H1 (cell line): ENCODE measurements at regions not wholly inside any gene's neighbourhood (a gene's known extent, or its start where the extent isn't known, plus 50 kb on each side); places are given as distances from the start of the nearest gene placed in this dataset.

Experiments
- CTCF ChIA-PET: fragments of 300-600 bp; sonication (Branson Sonifier 250); formaldehyde crosslinking; loops from one replicate; lab custom pipeline; 2021; ENCODE audit not compliant: partially characterized antibody; lab: Charles Lee
- POLR2A ChIA-PET: fragments of 300-600 bp; sonication (Branson Sonifier 250); formaldehyde crosslinking; loops from one replicate; lab custom pipeline; 2021; ENCODE audit warnings: inconsistent platforms; ENCODE audit not compliant: partially characterized antibody; lab: Charles Lee
- DNase-seq, 2 experiments: peaks; one replicate each; pipeline versions ENCODE4 v3.0.0 to v3.0.0-alpha.2; 2010 to 2022; ENCODE audit warnings: low spot score in 2 of 2, low read depth in 1 of 2, mixed read lengths in 1 of 2
- FAIRE-seq: peaks from 2 replicates; lab custom pipeline; 2011; peaks lifted over from hg19 to GRCh38; lab: Jason Lieb, UNC
- H2AFZ ChIP-seq: 2 replicates; pipeline ENCODE4 v1.8.1; 2012; ENCODE audit warnings: low read length, inconsistent platforms
- H2AK5ac ChIP-seq: 2 replicates; pipeline ENCODE4 v1.6.1; 2013; ENCODE audit warnings: low read depth, low read length
- H2BK120ac ChIP-seq: replicated peaks from 2 replicates; pipeline ENCODE3; 2013; ENCODE audit warnings: low read depth, low read length, inconsistent platforms
- H2BK12ac ChIP-seq: 2 replicates; pipeline ENCODE4 v1.6.1; 2013; ENCODE audit warnings: low read depth, low read length
- H2BK15ac ChIP-seq: 2 replicates; pipeline ENCODE4 v1.6.1; 2013; ENCODE audit warnings: low read length
- H2BK20ac ChIP-seq: 2 replicates; pipeline ENCODE4 v1.6.1; 2013; ENCODE audit warnings: low read length
- H2BK5ac ChIP-seq: 2 replicates; pipeline ENCODE4 v1.6.1; 2013; ENCODE audit warnings: low read depth, low read length
- H3K14ac ChIP-seq: 2 replicates; pipeline ENCODE4 v1.6.1; 2013; ENCODE audit warnings: inconsistent platforms; ENCODE audit not compliant: insufficient read length
- H3K18ac ChIP-seq: 2 replicates; pipeline ENCODE4 v1.6.1; 2013; ENCODE audit warnings: low read length; ENCODE audit errors: extremely low read depth
- H3K23ac ChIP-seq: 2 replicates; pipeline ENCODE4 v1.6.1; 2013; ENCODE audit warnings: inconsistent platforms; ENCODE audit not compliant: insufficient read length
- H3K23me2 ChIP-seq: 2 replicates; pipeline ENCODE4 v1.6.1; 2013; ENCODE audit warnings: low read depth, low read length
- H3K27ac ChIP-seq: 2 replicates; pipeline ENCODE4 v1.6.1; 2011; ENCODE audit warnings: low read depth, low read length, inconsistent platforms
- H3K27me3 ChIP-seq, 4 experiments: replicated peaks in 1 of 4; 1 replicate in 1 of 4; 2 replicates in 3 of 4; pipeline versions ENCODE4 v1.6.1 to v1.8.1; 2011 to 2013; ENCODE audit warnings: low read length in 3 of 4, mild to moderate bottlenecking in 3 of 4, inconsistent platforms in 2 of 4, mixed read lengths in 2 of 4, moderate library complexity in 1 of 4; ENCODE audit not compliant: control insufficient read depth in 3 of 4, insufficient read depth in 3 of 4; ENCODE audit errors: extremely low read depth in 1 of 4
- H3K36me3 ChIP-seq, 4 experiments: 2 replicates each; pipeline versions ENCODE4 v1.6.1 to v1.8.1; 2011 to 2013; ENCODE audit warnings: mild to moderate bottlenecking in 4 of 4, low read length in 3 of 4, moderate library complexity in 2 of 4, control low read depth in 1 of 4, inconsistent platforms in 1 of 4; ENCODE audit not compliant: insufficient read depth in 4 of 4, control insufficient read depth in 2 of 4
- H3K4ac ChIP-seq: replicated peaks from 2 replicates; pipeline ENCODE3; 2013; ENCODE audit warnings: low read length, low read depth, mixed read lengths, inconsistent platforms; ENCODE audit not compliant: insufficient read length
- H3K4me1 ChIP-seq, 4 experiments: replicated peaks in 1 of 4; 1 replicate in 1 of 4; 2 replicates in 3 of 4; pipeline versions ENCODE4 v1.6.1 to v1.8.1; 2011 to 2013; ENCODE audit warnings: low read length in 3 of 4, inconsistent platforms in 2 of 4, mixed read lengths in 1 of 4; ENCODE audit not compliant: insufficient read depth in 4 of 4, control insufficient read depth in 3 of 4
- H3K4me2 ChIP-seq, 2 experiments: 2 replicates each; pipeline versions ENCODE4 v1.6.1 to v1.8.1; 2011 to 2013; ENCODE audit warnings: low read depth in 2 of 2, low read length in 2 of 2, control low read depth in 1 of 2, inconsistent platforms in 1 of 2, mild to moderate bottlenecking in 1 of 2; ENCODE audit not compliant: insufficient read depth in 1 of 2
- H3K4me3 ChIP-seq, 4 experiments: fragments of 200-600, 300-600 bp in 1 of 4; sonication (generic), shearing (Covaris generic), sonication (Bioruptor Twin) in 1 of 4; 2 replicates each; pipeline versions ENCODE4 v1.5.1 to v1.8.1; 2011 to 2016; ENCODE audit warnings: low read length in 4 of 4, low read depth in 3 of 4, control low read depth in 2 of 4, inconsistent platforms in 2 of 4, mild to moderate bottlenecking in 2 of 4, mixed read lengths in 1 of 4, moderate library complexity in 1 of 4; ENCODE audit not compliant: insufficient read depth in 2 of 4; ENCODE audit errors: extremely low read depth in 1 of 4
- H3K56ac ChIP-seq: replicated peaks from 2 replicates; pipeline ENCODE3; 2013; ENCODE audit warnings: low read depth, mild to moderate bottlenecking, mixed read lengths, low read length, inconsistent platforms; ENCODE audit not compliant: insufficient read length
- H3K79me1 ChIP-seq: 2 replicates; pipeline ENCODE4 v1.6.1; 2013; ENCODE audit warnings: low read depth, low read length, control low read depth
- H3K79me2 ChIP-seq, 2 experiments: 2 replicates each; pipeline versions ENCODE4 v1.6.1 to v1.8.1; 2012 to 2013; ENCODE audit warnings: low read length in 2 of 2, mild to moderate bottlenecking in 2 of 2, inconsistent platforms in 1 of 2; ENCODE audit not compliant: insufficient read depth in 2 of 2, control insufficient read depth in 1 of 2
- H3K9ac ChIP-seq, 4 experiments: replicated peaks in 1 of 4; 1 replicate in 1 of 4; 2 replicates in 3 of 4; pipeline versions ENCODE4 v1.6.1 to v1.8.1; 2011 to 2013; ENCODE audit warnings: low read depth in 3 of 4, low read length in 3 of 4, control low read depth in 2 of 4, mild to moderate bottlenecking in 2 of 4, moderate library complexity in 2 of 4, inconsistent platforms in 1 of 4; ENCODE audit errors: extremely low read depth in 1 of 4
- H3K9me3 ChIP-seq, 2 experiments: 2 replicates each; pipeline versions ENCODE4 v1.6.1 to v1.8.1; 2012 to 2013; ENCODE audit warnings: mild to moderate bottlenecking in 2 of 2, moderate library complexity in 2 of 2, control low read depth in 1 of 2, inconsistent platforms in 1 of 2, low read depth in 1 of 2, low read length in 1 of 2, mixed read lengths in 1 of 2; ENCODE audit not compliant: insufficient read depth in 2 of 2
- H4K20me1 ChIP-seq, 2 experiments: replicated peaks in 1 of 2; 2 replicates each; pipeline versions ENCODE3 to v1.8.1; 2011 to 2013; ENCODE audit warnings: inconsistent platforms in 2 of 2, low read length in 2 of 2, mild to moderate bottlenecking in 1 of 2; ENCODE audit not compliant: insufficient read depth in 2 of 2, control insufficient read depth in 1 of 2
- H4K5ac ChIP-seq: 2 replicates; pipeline ENCODE4 v1.6.1; 2013; ENCODE audit warnings: low read length, low read depth, mixed read lengths, inconsistent platforms; ENCODE audit not compliant: insufficient read length
- H4K8ac ChIP-seq: 2 replicates; pipeline ENCODE4 v1.8.0; 2013; ENCODE audit warnings: mild to moderate bottlenecking, moderate library complexity, low read length, inconsistent platforms; ENCODE audit not compliant: insufficient read depth; ENCODE audit errors: extremely low read depth
- H4K91ac ChIP-seq: replicated peaks from 2 replicates; pipeline ENCODE3; 2013; ENCODE audit warnings: low read length, mixed read lengths, inconsistent platforms; ENCODE audit not compliant: insufficient read length
- CTCF ChIP-seq, 3 experiments: IDR thresholded peaks; 1 replicate in 2 of 3; 2 replicates in 1 of 3; pipeline versions ENCODE4 v1.5.1 to v1.6.1; 2011; ENCODE audit warnings: low read length in 3 of 3, mild to moderate bottlenecking in 3 of 3, inconsistent platforms in 2 of 3, low read depth in 1 of 3, moderate library complexity in 1 of 3; ENCODE audit not compliant: insufficient read depth in 1 of 3; ENCODE audit errors: control extremely low read depth in 1 of 3
- NANOG ChIP-seq: IDR thresholded peaks from 2 replicates; pipeline ENCODE4 v1.6.1; 2011; ENCODE audit warnings: low read length, low read depth, mild to moderate bottlenecking, inconsistent platforms; ENCODE audit not compliant: insufficient read depth, poor library complexity, severe bottlenecking
- NRF1 ChIP-seq: IDR thresholded peaks from 2 replicates; pipeline ENCODE4 v1.6.1; 2011; ENCODE audit warnings: mild to moderate bottlenecking, low read depth, low read length, improper control_type of control experiment
- RAD21 ChIP-seq, 2 experiments: IDR thresholded peaks in 1 of 2; conservative IDR thresholded peaks in 1 of 2; 2 replicates each; pipeline ENCODE4 v1.6.1; 2011; ENCODE audit warnings: low read depth in 2 of 2, low read length in 2 of 2, improper control_type of control experiment in 1 of 2, inconsistent platforms in 1 of 2, mild to moderate bottlenecking in 1 of 2, moderate library complexity in 1 of 2
- WGBS, 2 experiments: shearing (Covaris generic) in 1 of 2; methylation state at CpG; one replicate each; pipeline versions ENCODE4 v1.1.6 to v1.1.7; 2013 to 2015; ENCODE audit warnings: low lambda C conversion rate in 2 of 2, mixed read lengths in 2 of 2, inconsistent platforms in 1 of 2, low coverage in 1 of 2, missing lambda C conversion rate in 1 of 2; ENCODE audit not compliant: insufficient replicate concordance in 2 of 2, insufficient coverage in 1 of 2, insufficient read length in 1 of 2; ENCODE audit errors: extremely low coverage in 1 of 2, missing lambda C conversion rate in 1 of 2; 5-methylcytosine and 5-hydroxymethylcytosine counted together

DNA sequence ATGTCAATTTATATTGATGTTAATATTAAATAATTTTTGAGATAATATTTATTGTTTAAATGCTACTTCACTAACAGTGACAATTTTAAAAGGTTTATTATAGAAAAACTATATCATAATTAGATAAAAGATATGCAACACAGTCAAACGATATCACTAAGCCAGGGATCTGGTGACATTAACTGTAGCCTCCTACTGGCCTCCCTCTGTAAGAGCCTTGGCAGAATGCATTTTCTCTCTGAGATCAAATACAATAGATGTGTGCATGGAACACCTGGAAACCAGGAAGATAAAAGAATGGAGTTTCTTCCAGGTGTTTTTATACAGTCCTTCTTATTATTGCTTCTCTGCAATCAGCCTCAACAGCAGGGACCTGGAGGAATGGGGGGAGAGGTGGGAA is 1762.1 kb downstream of the BRINP3 start:
- Histone ChIP-seq H4K91ac (no peak overlapping the region), H3K4me2 (no peak overlapping the region), H3K14ac (no peak overlapping the region), H3K4me3 (no peak overlapping the region), H3K9ac (no peak overlapping the region), H3K27me3 (no peaks in the 10 kb centered on the region), H2BK20ac (no peak overlapping the region), H2AK5ac (no peak overlapping the region), H2BK15ac (no peak overlapping the region), H3K9me3 (no peaks in the 10 kb centered on the region), H3K79me1 (no peaks in the 10 kb centered on the region), H4K5ac (no peak overlapping the region), H4K20me1 (no peaks in the 10 kb centered on the region), H4K8ac (no peak overlapping the region), H2BK12ac (no peak overlapping the region)
- DNase-seq: no peak
- WGBS, 2 experiments: 71% methylated on average over 1 of the region's 1 CpG; no CpG with 5 or more reads in 1 of the 2 experiments
- CTCF ChIA-PET: interaction anchor here (1.6 kb wide), 1 partner anchor 15 kb away, joined by 5 read pairs; no protein-coding TSS in a partner anchor
- no peak for TF ChIP-seq NRF1
- TF ChIP-seq RAD21 (IDR thresholded peaks at IDR 0.05 in 1 of 2, conservative IDR thresholded peaks at IDR 0.05 in 1 of 2; ENCODE audit: low read depth in 2 of 2, low read length in 2 of 2): peak; percentile 39 to 46
- no peak for TF ChIP-seq NANOG
- TF ChIP-seq CTCF (IDR thresholded peaks at IDR 0.05; ENCODE audit: control extremely low read depth in 1 of 3, insufficient read depth in 1 of 3, low read depth in 1 of 3, low read length in 3 of 3): peak in 2 of 3 experiments; percentile 33 to 46; a peak in 2 of 4 replicates
- TF ChIP-seq, all 59 proteins: peak for 2
- Histone ChIP-seq H3K18ac (no peak overlapping the region), H2AFZ (no peak overlapping the region), H2BK5ac (no peak overlapping the region), H3K56ac (no peak overlapping the region), H3K79me2 (no peaks in the 10 kb centered on the region), H3K36me3 (no peaks in the 10 kb centered on the region), H3K27ac (no peak overlapping the region), H2BK120ac (no peak overlapping the region), H3K23ac (no peak overlapping the region), H3K23me2 (no peaks in the 10 kb centered on the region), H3K4me1 (no peaks in the 10 kb centered on the region), H3K4ac (no peak overlapping the region)
- POLR2A ChIA-PET: no interaction called here
- no peak for FAIRE-seq
